Astrocyte (in vitro differentiated cells and primary cell): ENCODE measurements at regions not wholly inside any gene's neighbourhood (a gene's known extent, or its start where the extent isn't known, plus 50 kb on each side); places are given as distances from the start of the nearest gene placed in this dataset.

Source experiments
- CTCF ChIP-seq: IDR thresholded peaks from 2 replicates; pipeline ENCODE4 v1.5.1; 2011; ENCODE audit warnings: low read depth, mild to moderate bottlenecking, inconsistent platforms, low read length, moderate library complexity; ENCODE audit not compliant: insufficient read depth
- EZH2 ChIP-seq: IDR thresholded peaks from 2 replicates; pipeline ENCODE4 v1.6.1; 2012; ENCODE audit warnings: mild to moderate bottlenecking, low read length, inconsistent platforms; ENCODE audit not compliant: insufficient read depth

- TF ChIP-seq CTCF (no peak), EZH2 (no peak)
Measured at GRCh38 chr16:17617021-17617552, 146.3 kb upstream of the XYLT1 start.
